Karpas-422 (cell line): ENCODE measurements at regions not wholly inside any gene's neighbourhood (a gene's known extent, or its start where the extent isn't known, plus 50 kb on each side); places are given as distances from the start of the nearest gene placed in this dataset.

Experiments used
- DNase-seq: peaks from one replicate; pipeline ENCODE4 v3.0.0-alpha.2; 2015
- H2AFZ ChIP-seq: fragments of 200-600 bp; sonication (generic); 2 replicates; pipeline ENCODE4 v1.6.1; 2014; ENCODE audit warnings: antibody characterized with exemption, low read length, mixed read lengths
- H3K27ac ChIP-seq: fragments of 200-600 bp; sonication (generic); 2 replicates; pipeline ENCODE4 v1.5.1; 2014; ENCODE audit warnings: mild to moderate bottlenecking, low read length, moderate library complexity
- H3K27me3 ChIP-seq: fragments of 200-600 bp; sonication (generic); 2 replicates; pipeline ENCODE4 v1.6.1; 2014; ENCODE audit warnings: low read length, mixed read lengths
- H3K36me3 ChIP-seq: fragments of 200-600 bp; sonication (generic); 2 replicates; pipeline ENCODE4 v1.6.1; 2014; ENCODE audit warnings: low read length, mixed read lengths; ENCODE audit not compliant: insufficient read depth
- H3K4me1 ChIP-seq: fragments of 200-600 bp; sonication (generic); 2 replicates; pipeline ENCODE4 v1.6.1; 2014; ENCODE audit warnings: mild to moderate bottlenecking, low read length, mixed read lengths
- H3K4me2 ChIP-seq: fragments of 200-600 bp; sonication (generic); 2 replicates; pipeline ENCODE4 v1.6.1; 2014; ENCODE audit warnings: low read length, low read depth, mild to moderate bottlenecking; ENCODE audit not compliant: poor library complexity, severe bottlenecking
- H3K4me3 ChIP-seq: fragments of 200-600 bp; sonication (generic); 2 replicates; pipeline ENCODE4 v1.5.1; 2014; ENCODE audit warnings: mild to moderate bottlenecking, antibody characterized with exemption, low read length, mixed read lengths
- H3K79me2 ChIP-seq: fragments of 200-600 bp; sonication (generic); 2 replicates; pipeline ENCODE4 v1.6.1; 2014; ENCODE audit warnings: mild to moderate bottlenecking, low read length, mixed read lengths
- H3K9ac ChIP-seq: fragments of 200-600 bp; sonication (generic); 2 replicates; pipeline ENCODE4 v1.6.0; 2014; ENCODE audit warnings: low read length
- H3K9me2 ChIP-seq: fragments of 200-600 bp; sonication (generic), shearing (Covaris generic); replicated peaks from 2 replicates; pipeline ENCODE4 v1.6.0; 2014; ENCODE audit warnings: mild to moderate bottlenecking, low read length, moderate library complexity; ENCODE audit not compliant: insufficient read depth
- H3K9me3 ChIP-seq: fragments of 300-700, 200-600 bp; sonication (generic); 2 replicates; pipeline ENCODE4 v1.6.1; 2014; ENCODE audit warnings: low read length, mixed read lengths
- H4K20me1 ChIP-seq: fragments of 200-600 bp; sonication (generic); 2 replicates; pipeline ENCODE4 v1.6.1; 2014; ENCODE audit warnings: mild to moderate bottlenecking, antibody characterized with exemption, low read length, low read depth; ENCODE audit not compliant: insufficient read depth

- Histone ChIP-seq H3K27me3 (no peaks in the 10 kb centered on the region), H3K9me2 (no peaks in the 10 kb centered on the region; the same call in 1 of the 2 replicates), H3K9me3 (no peaks in the 10 kb centered on the region), H2AFZ (no peak overlapping the region), H3K4me2 (no peak overlapping the region), H3K79me2 (no peaks in the 10 kb centered on the region), H3K36me3 (no peaks in the 10 kb centered on the region), H3K9ac (no peak overlapping the region), H4K20me1 (no peaks in the 10 kb centered on the region), H3K27ac (no peak overlapping the region), H3K4me3 (no peak overlapping the region), H3K4me1 (peaks cover 8% of the 10 kb centered on the region)
- DNase-seq = no peak
These were observed 506.1 kb downstream of the MIAT start for GRCh38 chr22:27163162-27164137.

- H3K4me3 ChIP-seq = no peak overlapping the region
- H3K36me3 ChIP-seq = no peaks in the 10 kb centered on the region
- no peaks in the 10 kb centered on the region for H3K27me3 ChIP-seq
- H3K79me2 ChIP-seq = no peaks in the 10 kb centered on the region
- H3K9me2 ChIP-seq = no peaks in the 10 kb centered on the region; the same call in 1 of the 2 replicates
- H3K27ac ChIP-seq = no peak overlapping the region
- no peaks in the 10 kb centered on the region for H4K20me1 ChIP-seq
- no peak overlapping the region for H3K9ac ChIP-seq
- no peak for DNase-seq
- no peaks in the 10 kb centered on the region for H3K9me3 ChIP-seq
- peaks cover 8% of the 10 kb centered on the region for H3K4me1 ChIP-seq
- H3K4me2 ChIP-seq = no peak overlapping the region
- no peak overlapping the region for H2AFZ ChIP-seq
These were observed 507.6 kb downstream of the MIAT start for GRCh38 chr22:27164781-27165503.

GRCh38 chr22:27168681-27169080, 511.3 kb downstream of the MIAT start:
- H3K9me3 ChIP-seq = no peaks in the 10 kb centered on the region
- H3K4me2 ChIP-seq = no peak overlapping the region
- H3K4me1 ChIP-seq = peaks cover 8% of the 10 kb centered on the region
- no peak overlapping the region for H3K27ac ChIP-seq
- H2AFZ ChIP-seq = no peak overlapping the region
- H4K20me1 ChIP-seq = no peaks in the 10 kb centered on the region
- no peaks in the 10 kb centered on the region for H3K36me3 ChIP-seq
- H3K4me3 ChIP-seq = no peak overlapping the region
- H3K9me2 ChIP-seq = no peaks in the 10 kb centered on the region
- H3K27me3 ChIP-seq = no peaks in the 10 kb centered on the region
- H3K9ac ChIP-seq = no peak overlapping the region
- no peak for DNase-seq
- no peaks in the 10 kb centered on the region for H3K79me2 ChIP-seq

- DNase-seq = no peak
- Histone ChIP-seq H2AFZ (no peak overlapping the region), H3K9ac (no peak overlapping the region), H3K9me3 (no peaks in the 10 kb centered on the region), H3K27ac (no peak overlapping the region), H3K4me1 (peaks cover 6% of the 10 kb centered on the region; the same call in 1 of the 2 replicates), H3K36me3 (no peaks in the 10 kb centered on the region), H4K20me1 (no peaks in the 10 kb centered on the region), H3K27me3 (no peaks in the 10 kb centered on the region), H3K79me2 (no peaks in the 10 kb centered on the region), H3K4me2 (no peak overlapping the region), H3K4me3 (no peak overlapping the region), H3K9me2 (no peaks in the 10 kb centered on the region)
These were observed 513.1 kb downstream of the MIAT start for GRCh38 chr22:27170491-27170890.

- H3K36me3 ChIP-seq = no peaks in the 10 kb centered on the region
- no peaks in the 10 kb centered on the region for H4K20me1 ChIP-seq
- no peak for DNase-seq
- H3K27ac ChIP-seq = no peak overlapping the region
- H3K9ac ChIP-seq = no peak overlapping the region
- no peaks in the 10 kb centered on the region for H3K79me2 ChIP-seq
- no peaks in the 10 kb centered on the region for H3K27me3 ChIP-seq
- no peaks in the 10 kb centered on the region for H3K9me2 ChIP-seq
- H3K4me2 ChIP-seq = no peak overlapping the region
- H2AFZ ChIP-seq = no peak overlapping the region
- H3K9me3 ChIP-seq = no peaks in the 10 kb centered on the region
- H3K4me3 ChIP-seq = no peak overlapping the region
- H3K4me1 ChIP-seq = peaks cover 6% of the 10 kb centered on the region; the same call in 1 of the 2 replicates
These were observed 513.8 kb downstream of the MIAT start for GRCh38 chr22:27171212-27171611.

GRCh38 chr22:27173530-27173929, 516.1 kb downstream of the MIAT start:
- H3K27me3 ChIP-seq = no peaks in the 10 kb centered on the region
- no peak overlapping the region for H3K27ac ChIP-seq
- no peak overlapping the region for H3K4me2 ChIP-seq
- H3K36me3 ChIP-seq = no peaks in the 10 kb centered on the region
- H3K9me3 ChIP-seq = no peaks in the 10 kb centered on the region
- H2AFZ ChIP-seq = no peak overlapping the region
- no peak overlapping the region for H3K9ac ChIP-seq
- no peaks in the 10 kb centered on the region for H3K9me2 ChIP-seq
- no peak overlapping the region for H3K4me3 ChIP-seq
- no peaks in the 10 kb centered on the region for H3K79me2 ChIP-seq
- no peak for DNase-seq
- no peaks in the 10 kb centered on the region for H4K20me1 ChIP-seq
- peaks cover 6% of the 10 kb centered on the region; the same call in 1 of the 2 replicates for H3K4me1 ChIP-seq

- Histone ChIP-seq H3K9me2 (no peaks in the 10 kb centered on the region), H3K27ac (no peak overlapping the region), H3K27me3 (no peaks in the 10 kb centered on the region), H3K4me2 (no peak overlapping the region), H3K4me1 (peaks cover 6% of the 10 kb centered on the region; the same call in 1 of the 2 replicates), H4K20me1 (no peaks in the 10 kb centered on the region), H3K4me3 (no peak overlapping the region), H3K79me2 (no peaks in the 10 kb centered on the region), H3K36me3 (no peaks in the 10 kb centered on the region), H3K9ac (no peak overlapping the region), H3K9me3 (no peaks in the 10 kb centered on the region), H2AFZ (no peak overlapping the region)
- no peak for DNase-seq
These were observed 517.8 kb downstream of the MIAT start for GRCh38 chr22:27175021-27175838.
